C4-2B (cell line): ENCODE measurements at regions not wholly inside any gene's neighbourhood (a gene's known extent, or its start where the extent isn't known, plus 50 kb on each side); places are given as distances from the start of the nearest gene placed in this dataset.

ENCODE experiments used
- H3K27ac ChIP-seq: fragments of 450-650 bp; 2 replicates; pipeline ENCODE4 v1.5.1; 2017
- ZFX ChIP-seq: fragments of 450-650 bp; IDR thresholded peaks from 2 replicates; pipeline ENCODE4 v1.6.1; 2017
- TF ChIP-seq, protein P1 (sequence below): fragments of 450-650 bp; conservative IDR thresholded peaks from 2 replicates; pipeline ENCODE4 v1.5.1; 2017; ENCODE audit warnings: mild to moderate bottlenecking

DNA sequence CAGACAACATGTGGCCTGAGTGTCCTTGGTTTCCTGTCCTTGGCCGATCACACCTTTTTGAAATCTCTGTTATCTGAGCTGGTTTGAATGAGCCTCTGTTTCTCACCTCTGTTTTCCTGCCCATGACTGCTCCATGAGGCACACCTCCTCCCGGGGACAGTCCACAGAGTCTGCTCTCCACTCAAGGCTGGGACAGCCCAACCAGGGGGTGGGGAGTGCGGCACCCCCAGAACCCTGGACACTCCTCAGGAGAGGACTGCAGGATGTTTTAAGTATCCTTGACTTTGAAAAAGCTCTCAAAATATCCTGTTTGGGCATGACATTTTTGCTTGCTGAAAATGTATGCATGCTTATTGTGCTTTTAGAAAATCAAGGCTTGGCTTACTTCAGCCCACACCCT lies 333.0 kb upstream of the N4BP1 start:
- TF ChIP-seq ZFX: no peak
- H3K27ac ChIP-seq: no peak overlapping the region

- no peak overlapping the region for H3K27ac ChIP-seq
- TF ChIP-seq, protein P1, sequence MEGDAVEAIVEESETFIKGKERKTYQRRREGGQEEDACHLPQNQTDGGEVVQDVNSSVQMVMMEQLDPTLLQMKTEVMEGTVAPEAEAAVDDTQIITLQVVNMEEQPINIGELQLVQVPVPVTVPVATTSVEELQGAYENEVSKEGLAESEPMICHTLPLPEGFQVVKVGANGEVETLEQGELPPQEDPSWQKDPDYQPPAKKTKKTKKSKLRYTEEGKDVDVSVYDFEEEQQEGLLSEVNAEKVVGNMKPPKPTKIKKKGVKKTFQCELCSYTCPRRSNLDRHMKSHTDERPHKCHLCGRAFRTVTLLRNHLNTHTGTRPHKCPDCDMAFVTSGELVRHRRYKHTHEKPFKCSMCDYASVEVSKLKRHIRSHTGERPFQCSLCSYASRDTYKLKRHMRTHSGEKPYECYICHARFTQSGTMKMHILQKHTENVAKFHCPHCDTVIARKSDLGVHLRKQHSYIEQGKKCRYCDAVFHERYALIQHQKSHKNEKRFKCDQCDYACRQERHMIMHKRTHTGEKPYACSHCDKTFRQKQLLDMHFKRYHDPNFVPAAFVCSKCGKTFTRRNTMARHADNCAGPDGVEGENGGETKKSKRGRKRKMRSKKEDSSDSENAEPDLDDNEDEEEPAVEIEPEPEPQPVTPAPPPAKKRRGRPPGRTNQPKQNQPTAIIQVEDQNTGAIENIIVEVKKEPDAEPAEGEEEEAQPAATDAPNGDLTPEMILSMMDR: no peak
Measured at GRCh38 chr16:48936811-48937210, 326.8 kb upstream of the N4BP1 start.

GRCh38 chr16:48932216-48932855 lies 322.4 kb upstream of the N4BP1 start:
- no peak for TF ChIP-seq ZFX
- TF ChIP-seq, protein P1: no peak
- H3K27ac ChIP-seq: no peak overlapping the region

DNA sequence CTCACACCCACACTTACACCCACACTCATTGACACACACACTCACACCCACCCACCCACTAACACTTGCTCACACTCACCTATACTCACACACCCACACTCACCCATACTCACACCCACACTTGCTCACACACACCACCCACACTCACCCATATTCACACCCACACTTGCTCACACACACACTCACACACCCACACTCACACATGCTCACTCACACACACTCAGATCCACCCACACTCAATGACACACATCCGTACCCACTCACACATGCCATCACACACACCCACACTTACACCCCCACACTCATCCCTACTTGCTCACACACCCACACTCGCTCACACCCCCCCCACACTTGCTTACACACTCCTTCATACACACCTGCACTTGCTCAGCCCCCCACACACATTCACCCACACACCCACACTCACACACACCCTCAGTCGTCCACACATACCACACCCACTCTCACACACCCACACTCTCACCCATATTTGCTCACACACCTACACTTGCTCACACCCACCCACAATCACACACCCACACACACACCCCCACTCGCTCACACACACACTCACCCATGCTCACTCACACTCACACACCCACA lies 321.1 kb upstream of the N4BP1 start:
- no peak overlapping the region for H3K27ac ChIP-seq
- no peak for TF ChIP-seq ZFX
- TF ChIP-seq, protein P1: no peak

DNA sequence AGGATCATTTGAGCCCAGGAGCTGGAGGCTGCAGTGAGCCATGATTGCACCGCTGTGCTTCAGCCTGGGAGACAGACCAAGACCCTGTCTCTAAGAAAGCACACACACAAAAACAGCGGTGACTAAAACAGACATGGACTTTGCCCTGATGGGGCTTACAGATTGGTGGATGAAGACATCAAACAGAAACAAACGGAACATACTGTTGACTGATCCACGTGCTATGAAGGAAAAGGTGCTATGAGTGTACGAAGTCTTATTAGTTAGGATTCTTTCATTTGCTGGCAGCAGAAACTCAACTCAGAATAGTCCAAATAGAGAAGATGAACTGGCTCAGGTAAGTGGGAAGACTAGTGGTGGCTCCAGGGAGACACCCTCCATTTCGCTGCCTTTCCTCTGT lies 309.8 kb upstream of the N4BP1 start:
- H3K27ac ChIP-seq: no peak overlapping the region
- TF ChIP-seq, protein P1: no peak
- no peak for TF ChIP-seq ZFX

DNA sequence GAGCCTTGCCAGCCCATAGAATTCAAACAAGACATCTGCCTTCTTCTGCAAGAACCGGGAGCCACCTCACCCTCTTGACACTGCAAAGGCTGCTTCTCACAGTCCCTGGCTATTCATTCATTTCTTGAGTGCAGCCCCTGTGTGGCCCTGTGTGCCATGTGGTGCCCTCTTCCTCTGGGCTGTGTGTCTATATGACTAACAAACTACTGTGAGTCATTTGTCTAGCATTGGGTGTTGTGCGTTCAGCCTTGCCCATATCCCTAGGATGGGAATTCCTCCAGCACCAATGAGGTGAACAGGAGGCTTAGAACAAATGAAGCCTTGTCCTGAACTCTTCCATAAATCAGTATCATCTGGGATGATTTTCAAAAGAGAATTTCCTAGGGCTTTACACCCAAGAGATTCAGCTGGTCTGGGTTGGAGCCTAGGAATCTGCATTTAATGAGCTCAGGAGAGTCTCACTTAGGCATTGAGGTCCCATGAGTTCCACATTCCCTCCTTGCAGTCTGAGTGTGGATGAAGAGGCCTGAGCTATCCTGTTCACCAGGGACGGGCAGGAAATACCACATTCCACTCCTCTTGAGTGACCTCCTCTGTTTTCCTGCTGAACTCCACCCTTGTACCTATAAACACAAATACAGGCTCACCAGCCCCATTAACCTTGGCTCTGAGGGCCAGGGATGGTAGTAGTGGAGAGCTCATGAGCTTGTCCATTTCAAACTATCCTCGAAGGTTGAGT lies 308.7 kb upstream of the N4BP1 start:
- TF ChIP-seq, protein P1: no peak
- no peak for TF ChIP-seq ZFX
- no peak overlapping the region for H3K27ac ChIP-seq

DNA sequence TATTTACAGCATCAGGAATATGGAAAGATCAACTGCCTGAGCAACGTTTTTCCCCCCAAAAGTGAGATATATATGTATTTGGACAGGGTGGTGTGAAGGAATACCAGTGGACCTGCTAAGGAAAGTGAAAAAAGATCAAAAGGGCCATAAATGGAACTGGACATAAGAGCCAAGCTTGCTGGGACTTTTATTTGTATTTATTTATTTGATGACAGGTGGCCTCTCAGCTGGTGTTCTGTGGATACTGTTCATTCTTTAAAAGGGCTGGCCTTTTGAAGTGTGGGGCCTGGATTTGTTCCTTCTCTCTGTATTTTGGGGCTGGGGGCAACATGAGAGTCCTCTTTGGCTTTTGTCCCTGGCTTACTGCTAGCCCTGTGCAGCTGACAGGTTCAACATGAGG lies 306.6 kb upstream of the N4BP1 start:
- H3K27ac ChIP-seq: no peak overlapping the region
- TF ChIP-seq, protein P1: no peak
- TF ChIP-seq ZFX: no peak

GRCh38 chr16:48914070-48914469 lies 304.1 kb upstream of the N4BP1 start:
- H3K27ac ChIP-seq: no peak overlapping the region
- TF ChIP-seq, protein P1: no peak
- no peak for TF ChIP-seq ZFX
